ENCODE measurements at regions not wholly inside any gene's neighbourhood (a gene's known extent, or its start where the extent isn't known, plus 50 kb on each side); places are given as distances from the start of the nearest gene placed in this dataset.

DNA sequence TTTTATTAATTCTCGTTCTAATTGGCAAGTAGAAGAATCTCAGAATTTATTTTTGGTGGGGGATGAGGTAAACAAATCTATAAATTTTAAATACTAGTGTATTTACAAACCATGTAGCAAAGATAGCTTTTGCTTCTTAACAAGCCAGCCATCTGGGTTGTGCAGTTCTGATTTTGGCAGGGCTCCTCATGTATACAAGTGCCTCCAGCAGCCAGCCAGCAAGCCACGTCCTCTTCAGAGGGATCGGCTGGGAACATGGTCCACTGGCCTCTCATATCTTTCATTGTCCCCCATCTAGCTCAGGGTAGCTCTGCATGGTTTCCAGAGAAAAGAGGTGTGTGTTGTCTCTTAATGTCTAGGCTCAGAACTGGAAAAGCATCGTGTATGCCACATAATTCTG, 659.1 kb downstream of the MRPL39 start:
- TF ChIP-seq, protein P1, sequence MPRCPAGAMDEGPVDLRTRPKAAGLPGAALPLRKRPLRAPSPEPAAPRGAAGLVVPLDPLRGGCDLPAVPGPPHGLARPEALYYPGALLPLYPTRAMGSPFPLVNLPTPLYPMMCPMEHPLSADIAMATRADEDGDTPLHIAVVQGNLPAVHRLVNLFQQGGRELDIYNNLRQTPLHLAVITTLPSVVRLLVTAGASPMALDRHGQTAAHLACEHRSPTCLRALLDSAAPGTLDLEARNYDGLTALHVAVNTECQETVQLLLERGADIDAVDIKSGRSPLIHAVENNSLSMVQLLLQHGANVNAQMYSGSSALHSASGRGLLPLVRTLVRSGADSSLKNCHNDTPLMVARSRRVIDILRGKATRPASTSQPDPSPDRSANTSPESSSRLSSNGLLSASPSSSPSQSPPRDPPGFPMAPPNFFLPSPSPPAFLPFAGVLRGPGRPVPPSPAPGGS (IDR thresholded peaks at IDR 0.05): no peak
- no peak for TF ChIP-seq MAZ (IDR thresholded peaks at IDR 0.05; ENCODE audit: borderline replicate concordance, low read depth, low read length)

Measured in A549 (cell line).